ENCODE measurements at regions not wholly inside any gene's neighbourhood (a gene's known extent, or its start where the extent isn't known, plus 50 kb on each side); places are given as distances from the start of the nearest gene placed in this dataset.
"Not testable (repeated sequence)": the region's sequence is repeated elsewhere in the genome, so short reads cannot be mapped to it uniquely, and the experiment has no call there.

GRCh38 chr21:26320596-26320995 lies 150.0 kb upstream of the APP start:
- DNase-seq = no peak

GRCh38 chr21:26307640-26308039 lies 137.1 kb upstream of the APP start:
- no peak for DNase-seq

GRCh38 chr21:26297851-26298250 lies 127.3 kb upstream of the APP start:
- no peak for DNase-seq

DNA sequence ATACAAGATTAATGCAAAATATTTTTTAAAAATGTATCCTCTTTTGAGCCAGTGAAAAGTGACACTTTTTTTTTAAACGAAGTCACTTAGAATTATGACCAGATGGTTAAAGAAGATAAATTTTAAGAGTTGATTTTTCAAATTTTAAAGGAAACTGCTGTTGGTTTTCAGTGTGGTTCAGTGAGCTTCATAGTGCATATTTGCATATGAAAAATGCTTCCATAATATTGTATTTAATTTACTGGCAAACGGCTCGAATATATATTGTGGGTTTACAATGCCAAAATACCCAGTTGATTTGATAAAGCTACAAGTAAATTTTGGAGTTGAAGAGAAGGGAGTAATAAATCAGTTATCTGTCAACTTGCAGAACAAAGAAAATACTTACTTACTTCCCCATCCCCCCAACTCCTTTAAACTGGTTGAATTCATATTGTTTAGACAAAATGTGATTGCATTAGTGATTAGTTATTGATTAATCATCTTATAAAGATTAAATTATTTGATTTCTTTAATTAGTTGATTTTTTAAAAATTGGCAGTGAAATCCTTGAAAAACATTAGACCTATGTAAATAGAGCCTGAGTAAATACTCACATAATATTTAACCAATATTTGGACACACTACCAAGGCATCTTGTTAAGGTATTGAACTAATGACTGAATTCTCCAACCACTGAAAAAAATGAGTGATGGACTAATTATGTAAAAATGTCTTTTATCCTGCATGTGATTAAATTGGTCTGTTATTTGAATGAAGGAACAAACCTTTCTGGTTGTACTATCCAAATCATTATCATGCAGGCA lies 122.8 kb upstream of the APP start:
- DNase-seq = no peak

- DNase-seq = no peak
These were observed 117.5 kb upstream of the APP start for GRCh38 chr21:26288026-26288425.

GRCh38 chr21:26284531-26284930 lies 114.0 kb upstream of the APP start:
- no peak for DNase-seq

DNA sequence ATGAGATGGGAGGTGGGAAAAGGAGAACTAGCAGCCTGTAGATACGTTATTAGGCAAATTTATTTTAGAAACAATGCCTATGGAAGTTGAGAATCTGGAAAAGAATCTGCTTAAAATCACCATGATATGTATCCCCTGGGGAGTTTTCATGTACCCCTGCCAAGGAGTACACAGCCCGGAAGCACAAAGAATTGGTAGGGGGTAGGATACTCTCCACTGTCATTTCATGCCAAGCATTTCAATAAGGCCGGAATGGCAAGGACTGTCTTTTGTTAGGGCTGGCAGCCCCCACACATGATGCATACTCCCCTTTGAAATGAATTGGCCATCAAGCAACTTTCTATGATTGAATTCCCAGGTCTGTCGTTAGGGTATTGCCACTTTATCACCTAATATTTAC lies 111.5 kb upstream of the APP start:
- no peak for DNase-seq

DNA sequence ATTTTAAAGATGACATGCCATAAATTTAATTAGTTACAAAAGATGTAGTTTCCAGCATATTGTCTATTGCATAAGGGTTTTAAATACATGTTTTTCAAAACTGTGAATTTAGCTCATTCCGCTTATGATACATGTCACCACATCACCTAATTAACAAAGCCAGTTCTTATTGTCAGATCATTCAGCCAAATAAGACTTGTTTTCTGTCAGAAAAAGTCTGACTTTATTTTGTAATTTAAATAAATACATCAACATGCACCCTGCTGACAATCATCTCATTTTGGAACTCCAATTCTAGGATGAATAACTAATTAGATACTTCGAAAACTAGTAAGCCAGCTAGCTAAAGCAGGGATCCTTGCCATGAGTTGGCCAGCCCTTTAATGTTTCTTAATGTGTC lies 110.9 kb upstream of the APP start:
- no peak for DNase-seq

- no peak for DNase-seq
These were observed 110.2 kb upstream of the APP start for GRCh38 chr21:26280775-26281174.

DNA sequence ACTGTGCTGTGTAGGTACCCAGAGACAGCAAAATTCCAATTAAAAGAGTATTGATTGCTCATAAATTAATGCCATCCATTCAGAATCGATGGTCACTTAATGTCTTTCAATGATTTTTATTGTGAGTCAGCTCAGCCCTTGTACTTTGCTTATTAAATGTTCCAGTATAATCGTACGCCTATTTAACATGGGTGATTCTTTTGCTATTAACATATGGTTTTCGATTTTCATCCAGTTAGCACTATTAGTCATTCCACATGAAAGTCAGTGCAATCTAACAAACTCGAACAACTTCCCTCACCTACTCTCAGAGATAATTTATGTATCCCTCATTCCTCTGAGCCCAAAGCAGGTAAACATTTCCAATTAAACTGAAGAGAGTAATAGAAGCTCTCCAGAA lies 109.6 kb upstream of the APP start:
- DNase-seq = no peak

DNA sequence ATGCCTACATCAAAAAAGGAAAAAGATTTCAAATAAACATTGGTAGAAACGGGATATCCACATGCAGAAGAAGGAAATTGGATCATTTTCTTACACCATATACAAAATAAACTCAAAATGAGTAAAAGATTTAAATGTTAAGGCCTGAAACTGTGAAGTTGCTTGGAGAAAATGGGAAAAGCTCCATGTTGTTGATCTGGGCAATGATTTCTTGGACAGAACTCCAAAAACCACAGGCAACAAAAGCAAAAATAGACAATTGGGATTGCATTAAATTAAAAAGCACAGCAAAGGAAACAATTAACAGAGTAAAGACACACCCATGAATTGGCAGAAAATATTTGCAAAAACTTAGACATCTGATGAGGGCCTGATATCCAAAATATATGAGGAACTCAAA lies 105.2 kb upstream of the APP start:
- no peak for DNase-seq

DNA sequence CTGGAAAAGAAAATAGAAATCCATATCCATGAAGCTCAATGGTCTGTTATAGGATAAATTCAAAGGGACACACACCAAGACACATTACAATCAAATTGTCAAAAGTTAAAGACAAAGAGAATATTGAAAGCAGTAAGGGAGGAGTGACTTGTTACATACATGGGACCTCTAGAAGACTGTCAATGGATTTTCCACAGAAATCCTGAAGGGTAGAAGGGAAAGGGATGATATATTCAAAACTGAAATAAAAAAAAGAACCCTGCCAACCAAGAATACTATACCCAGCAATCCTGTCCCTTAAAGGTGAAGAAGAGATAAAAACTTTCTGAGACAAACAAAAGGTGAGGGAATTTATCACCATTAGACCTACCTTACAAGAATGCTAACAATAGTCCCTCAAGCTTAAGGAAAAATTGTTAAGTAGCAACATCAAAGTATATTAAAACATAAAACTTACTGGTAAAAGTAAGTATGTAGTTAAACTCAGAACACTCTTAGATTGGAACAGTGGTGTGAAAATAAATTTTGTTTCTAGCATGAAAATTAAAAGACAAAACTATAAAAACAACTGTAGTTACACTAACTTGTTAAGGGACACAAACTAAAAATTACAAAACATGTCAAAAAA lies 103.2 kb upstream of the APP start:
- DNase-seq = no peak

DNA sequence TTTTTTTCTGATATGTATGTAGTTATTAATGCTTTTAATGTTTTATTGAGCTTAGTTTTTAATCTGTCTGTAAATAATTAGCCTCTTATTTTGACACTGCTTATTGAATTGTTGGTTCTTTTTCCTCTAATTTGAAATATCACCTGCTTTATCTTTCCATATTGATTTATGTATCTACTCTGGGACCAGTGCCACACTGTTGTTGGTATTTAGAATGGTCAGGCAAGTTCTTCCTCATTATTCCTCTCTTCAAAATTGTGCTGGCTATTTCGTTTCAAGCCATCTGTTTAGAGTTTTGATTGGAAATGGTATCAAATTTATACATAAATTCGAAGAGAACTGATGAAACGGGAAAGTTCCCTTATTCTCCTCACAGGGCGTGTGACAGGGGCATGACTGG lies 96.8 kb upstream of the APP start:
- DNase-seq = no peak

DNA sequence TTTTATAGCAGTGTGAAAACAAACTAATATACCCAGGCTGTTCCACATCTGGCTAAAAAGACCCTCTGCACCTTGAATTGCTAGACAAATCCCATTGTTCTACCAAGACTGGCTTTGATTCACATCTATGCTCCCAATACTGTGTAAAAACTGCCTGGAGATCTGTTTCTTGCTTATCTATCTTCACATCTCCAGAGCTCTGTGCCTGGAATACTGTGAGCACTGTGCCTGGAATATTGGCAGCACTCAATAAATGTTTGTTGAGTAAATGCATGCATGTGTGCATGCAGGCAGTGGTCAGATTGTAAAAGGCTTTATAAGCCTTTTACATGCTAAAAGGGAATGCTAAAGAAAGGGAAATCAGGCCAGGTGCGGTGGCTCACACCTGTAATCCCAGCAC lies 75.5 kb upstream of the APP start:
- DNase-seq = no peak

- DNase-seq = no peak
These were observed 74.9 kb upstream of the APP start for GRCh38 chr21:26245428-26245827.

DNA sequence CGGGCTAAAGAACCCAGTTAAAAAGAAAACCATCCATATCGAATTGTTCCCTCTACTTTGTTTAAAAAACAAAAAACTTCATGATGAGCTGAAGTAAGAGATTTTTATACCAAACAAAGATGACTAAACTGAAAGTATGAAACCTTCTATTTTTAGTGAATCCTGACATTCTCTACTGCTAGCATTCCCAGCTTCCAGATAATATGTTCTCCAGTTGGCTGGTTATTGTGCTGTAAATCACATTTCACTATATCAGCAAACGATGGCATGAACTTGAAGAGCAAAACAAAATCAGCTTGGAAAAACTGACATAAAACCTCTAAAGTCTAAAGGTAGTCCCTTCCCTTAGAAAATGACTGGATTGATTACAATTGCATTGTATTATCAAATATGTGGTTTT lies 68.1 kb upstream of the APP start:
- DNase-seq = no peak

DNA sequence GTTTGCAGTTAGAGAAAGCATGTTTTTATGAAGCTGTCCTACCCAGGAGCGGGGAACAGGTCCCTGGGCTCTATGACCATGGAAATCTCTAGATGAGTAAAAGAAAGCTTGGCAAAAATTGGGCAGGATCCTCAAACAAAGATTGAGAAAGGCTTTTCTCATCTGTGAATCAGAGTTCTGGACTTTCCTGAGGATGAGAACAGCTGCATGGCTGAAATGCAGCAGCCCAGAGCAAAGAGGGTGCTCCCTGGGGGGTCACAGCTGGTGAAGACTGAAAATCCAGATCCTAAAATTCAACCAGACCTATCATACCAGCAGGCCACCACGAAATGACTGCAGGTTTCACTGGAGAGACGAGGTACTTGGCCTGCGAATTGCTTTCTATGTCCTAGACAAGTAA lies 65.7 kb upstream of the APP start:
- DNase-seq = no peak

- not testable (repeated sequence) for DNase-seq
These were observed 62.7 kb upstream of the APP start for GRCh38 chr21:26233297-26233696.

DNA sequence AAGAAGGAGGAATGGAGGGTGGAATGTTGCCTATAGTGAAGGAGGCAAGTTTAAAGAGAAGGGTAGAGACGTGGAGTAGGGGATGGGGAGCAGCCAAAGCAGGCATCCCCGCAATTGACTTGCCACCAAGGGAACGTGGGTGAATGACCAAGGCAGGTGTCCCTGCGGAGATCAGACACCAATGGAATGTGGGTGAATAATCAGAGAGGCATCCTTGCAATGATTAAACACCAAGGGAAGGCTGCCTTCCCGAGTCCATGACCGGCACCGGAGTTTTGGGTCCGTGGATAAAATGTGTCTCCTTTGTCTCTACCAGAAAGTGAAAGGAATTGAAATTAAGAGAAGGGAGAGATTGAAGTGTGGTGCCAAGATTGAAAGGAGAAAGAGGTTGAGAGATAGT lies 61.9 kb upstream of the APP start:
- DNase-seq = not testable (repeated sequence)

GRCh38 chr21:26227130-26227529 lies 56.6 kb upstream of the APP start:
- DNase-seq = no peak

DNA sequence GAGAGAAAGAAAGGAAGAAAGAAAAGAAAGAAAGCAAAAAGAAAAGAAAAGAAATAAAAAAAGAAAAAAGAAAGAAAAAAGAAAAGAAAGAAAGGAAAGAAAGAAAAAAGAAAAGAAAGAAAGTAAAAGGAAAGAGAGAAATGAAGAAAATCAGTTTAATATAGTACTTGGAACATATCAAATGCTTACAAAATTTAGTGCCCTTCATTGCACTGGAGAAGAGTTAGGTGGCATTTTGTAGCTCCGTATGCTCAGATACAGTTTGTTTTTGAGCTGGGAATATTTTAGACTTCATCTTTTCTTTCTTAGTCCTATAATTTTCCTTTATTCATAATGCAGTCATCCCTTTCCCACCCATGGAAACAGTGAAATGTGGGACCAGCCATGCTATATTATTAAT lies 56.2 kb upstream of the APP start:
- no peak for DNase-seq

DNA sequence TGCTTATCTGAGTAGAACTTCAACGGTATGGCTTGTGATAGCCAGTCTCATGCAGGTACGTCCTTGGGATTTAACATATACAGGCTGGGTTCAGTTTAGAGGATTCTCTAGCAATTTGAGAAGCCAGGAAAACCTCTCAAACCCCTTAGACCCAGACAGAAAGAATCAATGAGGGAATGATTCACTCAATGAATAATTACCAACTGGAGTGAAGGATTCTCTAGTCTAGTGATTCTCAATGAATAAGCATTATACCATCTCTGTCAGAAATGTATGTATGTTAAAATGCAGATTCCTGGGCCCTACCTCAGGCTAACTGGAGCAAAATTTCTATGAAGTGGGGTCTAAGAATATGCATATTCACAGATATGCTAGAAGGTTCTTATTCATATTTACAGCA lies 54.5 kb upstream of the APP start:
- no peak for DNase-seq

DNA sequence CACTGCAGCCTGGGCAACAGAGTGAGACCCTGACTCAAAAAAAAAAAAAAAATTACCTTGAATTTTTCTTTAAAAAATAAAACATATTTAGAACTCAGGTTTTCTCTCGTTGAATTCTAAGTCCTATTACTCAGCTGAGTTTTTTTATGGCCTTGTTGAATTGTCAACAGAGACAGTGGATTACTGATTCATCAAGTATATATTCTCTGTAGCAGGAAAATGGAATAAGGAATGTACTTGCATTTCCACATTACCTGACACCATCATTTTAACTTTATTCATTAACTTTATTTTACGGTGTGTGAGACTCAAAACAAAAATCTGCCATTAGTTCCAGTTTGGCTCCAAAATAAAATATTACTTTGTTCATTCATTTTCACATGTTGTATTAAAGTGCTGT lies 53.8 kb upstream of the APP start:
- no peak for DNase-seq
